ENCODE measurements at regions not wholly inside any gene's neighbourhood (a gene's known extent, or its start where the extent isn't known, plus 50 kb on each side); places are given as distances from the start of the nearest gene placed in this dataset.

- Histone ChIP-seq H3K27me3 (ENCODE audit: control insufficient read depth in 2 of 2, insufficient read depth in 2 of 2, low read length in 2 of 2) (no peaks in the 10 kb centered on the region), H3K79me2 (ENCODE audit: control insufficient read depth, insufficient read depth, low read length) (no peaks in the 10 kb centered on the region), H3K4me1 (ENCODE audit: control insufficient read depth, extremely low read depth, insufficient read depth, low read length) (no peaks in the 10 kb centered on the region), H2AFZ (ENCODE audit: low read depth, low read length) (no peak overlapping the region), H4K20me1 (replicated peaks; ENCODE audit: control insufficient read depth, extremely low read depth, insufficient read depth, low read length) (no peaks in the 10 kb centered on the region), H3K4me3 (replicated peaks in 1 of 3; ENCODE audit: insufficient read depth in 1 of 3, low read depth in 1 of 3, low read length in 3 of 3) (no peak overlapping the region), H3K36me3 (ENCODE audit: control insufficient read depth in 2 of 2, extremely low read depth in 1 of 2, insufficient read depth in 2 of 2, low read length in 2 of 2) (no peaks in the 10 kb centered on the region), H3K9me3 (replicated peaks; ENCODE audit: control insufficient read depth, insufficient read depth, low read length) (peaks cover 2% of the 10 kb centered on the region), H3K27ac (ENCODE audit: insufficient read depth, low read depth, low read length) (no peak overlapping the region), H3K9me1 (replicated peaks; ENCODE audit: control insufficient read depth, extremely low read depth, insufficient read depth, low read length) (no peaks in the 10 kb centered on the region), H3K4me2 (ENCODE audit: insufficient read depth, low read length) (no peak overlapping the region), H3K9ac (replicated peaks; ENCODE audit: extremely low read depth, insufficient read depth, low read length) (no peak overlapping the region)
- POLR2A ChIA-PET = no interaction called here
- dilution Hi-C loops (cut with MboI; ENCODE audit: extremely low pct_ligation_motif_present, low sequenced_read_pairs) = no loop called here
- intact Hi-C loops (cut with micrococcal nuclease) = no loop called here
- CTCF ChIA-PET = no interaction called here
- TF ChIP-seq FOS (IDR thresholded peaks at IDR 0.05; ENCODE audit: borderline replicate concordance, insufficient read depth, low read length) = no peak
- TF ChIP-seq MYC (IDR thresholded peaks at IDR 0.05; ENCODE audit: low read depth, low read length) = no peak
- TF ChIP-seq EZH2 (IDR thresholded peaks at IDR 0.05; ENCODE audit: borderline replicate concordance, low read depth, low read length, severe bottlenecking) = no peak
- no peak for TF ChIP-seq MAX (IDR thresholded peaks at IDR 0.05; ENCODE audit: insufficient read depth, insufficient read length)
- TF ChIP-seq GATA2 (IDR thresholded peaks at IDR 0.05; ENCODE audit: insufficient read depth, insufficient read length, low read depth, low read length) = no peak
- no peak for TF ChIP-seq CTCF (IDR thresholded peaks at IDR 0.05; ENCODE audit: extremely low read depth in 1 of 2, insufficient read depth in 1 of 2, low read depth in 1 of 2, low read length in 2 of 2)
- TF ChIP-seq POLR2AphosphoS5 (IDR thresholded peaks at IDR 0.05; ENCODE audit: insufficient read depth, low read depth, low read length) = no peak
- TF ChIP-seq JUN (IDR thresholded peaks at IDR 0.05; ENCODE audit: borderline replicate concordance, insufficient read depth, insufficient read length, low read depth) = no peak
- TF ChIP-seq POLR2A (IDR thresholded peaks at IDR 0.05; ENCODE audit: low read depth, low read length) = no peak
- BruUV-seq (replicated peaks) = no TSS peak
- DNase-seq (ENCODE audit: low read depth, low spot score) = no peak
- no peak for FAIRE-seq
These were observed 520.0 kb upstream of the HS3ST5 start for GRCh38 chr6:114862819-114863218.
